Trophoblast cell (in vitro differentiated cells and primary cell): ENCODE measurements at regions not wholly inside any gene's neighbourhood (a gene's known extent, or its start where the extent isn't known, plus 50 kb on each side); places are given as distances from the start of the nearest gene placed in this dataset.

Experiments
- DNase-seq, 2 donors: peaks; one replicate each; pipeline ENCODE4 v3.0.0-alpha.2; 2016
- H2AFZ ChIP-seq: 2 replicates; pipeline ENCODE4 v1.6.1; 2013; ENCODE audit warnings: low read length, moderate library complexity, mild to moderate bottlenecking; ENCODE audit not compliant: insufficient read depth, poor library complexity
- H2AK5ac ChIP-seq: 2 replicates; pipeline ENCODE4 v1.6.1; 2013; ENCODE audit warnings: mild to moderate bottlenecking, low read length
- H2BK120ac ChIP-seq: 2 replicates; pipeline ENCODE4 v1.6.1; 2013; ENCODE audit warnings: low read length, mild to moderate bottlenecking, moderate library complexity; ENCODE audit not compliant: insufficient read depth, poor library complexity
- H2BK12ac ChIP-seq: 2 replicates; pipeline ENCODE4 v1.6.1; 2013; ENCODE audit warnings: mild to moderate bottlenecking, low read length, moderate library complexity
- H2BK5ac ChIP-seq: 2 replicates; pipeline ENCODE4 v1.6.1; 2013; ENCODE audit warnings: low read length, low read depth, moderate library complexity, mild to moderate bottlenecking; ENCODE audit not compliant: poor library complexity
- H3K14ac ChIP-seq: 2 replicates; pipeline ENCODE4 v1.6.1; 2013; ENCODE audit warnings: mild to moderate bottlenecking, low read length
- H3K18ac ChIP-seq: 2 replicates; pipeline ENCODE4 v1.6.1; 2013; ENCODE audit warnings: mild to moderate bottlenecking, low read length
- H3K23ac ChIP-seq: 2 replicates; pipeline ENCODE4 v1.6.1; 2013; ENCODE audit warnings: low read length
- H3K27ac ChIP-seq: 2 replicates; pipeline ENCODE4 v1.5.1; 2013; ENCODE audit warnings: low read depth, mild to moderate bottlenecking, inconsistent platforms, low read length, moderate library complexity
- H3K27me3 ChIP-seq: 2 replicates; pipeline ENCODE4 v1.6.1; 2013; ENCODE audit warnings: inconsistent platforms, mild to moderate bottlenecking, low read length, moderate library complexity; ENCODE audit not compliant: insufficient read depth
- H3K36me3 ChIP-seq, 2 experiments: 1 replicate in 1 of 2; 2 replicates in 1 of 2; pipeline ENCODE4 v1.6.1; 2013; ENCODE audit warnings: low read length in 2 of 2, mild to moderate bottlenecking in 2 of 2, moderate library complexity in 1 of 2; ENCODE audit not compliant: insufficient read depth in 2 of 2, control insufficient read depth in 1 of 2
- H3K4ac ChIP-seq: 2 replicates; pipeline ENCODE4 v1.6.1; 2013; ENCODE audit warnings: low read depth, mild to moderate bottlenecking, low read length, moderate library complexity
- H3K4me1 ChIP-seq, 2 experiments: 1 replicate in 1 of 2; 2 replicates in 1 of 2; pipeline ENCODE4 v1.6.1; 2013; ENCODE audit warnings: low read length in 2 of 2, mild to moderate bottlenecking in 2 of 2, moderate library complexity in 1 of 2; ENCODE audit not compliant: insufficient read depth in 2 of 2, control insufficient read depth in 1 of 2
- H3K4me2 ChIP-seq: 2 replicates; pipeline ENCODE4 v1.6.1; 2013; ENCODE audit warnings: inconsistent platforms, mild to moderate bottlenecking, low read length, moderate library complexity
- H3K4me3 ChIP-seq: 2 replicates; pipeline ENCODE4 v1.5.1; 2013; ENCODE audit warnings: mild to moderate bottlenecking, low read depth, low read length, inconsistent platforms
- H3K79me1 ChIP-seq: one replicate; pipeline ENCODE4 v1.6.1; 2013; ENCODE audit warnings: low read length
- H3K79me2 ChIP-seq: 2 replicates; pipeline ENCODE4 v1.6.1; 2013; ENCODE audit warnings: low read length, mild to moderate bottlenecking; ENCODE audit not compliant: control insufficient read depth, insufficient read depth, poor library complexity
- H3K9ac ChIP-seq: 2 replicates; pipeline ENCODE4 v1.6.1; 2013; ENCODE audit warnings: mild to moderate bottlenecking, low read length
- H3K9me3 ChIP-seq: 2 replicates; pipeline ENCODE4 v1.6.1; 2013; ENCODE audit warnings: low read depth, mild to moderate bottlenecking, control low read depth, inconsistent platforms, low read length; ENCODE audit not compliant: insufficient read depth
- H4K12ac ChIP-seq: 2 replicates; pipeline ENCODE4 v1.6.1; 2013; ENCODE audit warnings: low read depth, mild to moderate bottlenecking, low read length, moderate library complexity
- H4K8ac ChIP-seq: 2 replicates; pipeline ENCODE4 v1.6.1; 2013; ENCODE audit warnings: low read depth, mild to moderate bottlenecking, low read length, moderate library complexity
- H4K91ac ChIP-seq: one replicate; pipeline ENCODE4 v1.6.1; 2013; ENCODE audit warnings: low read depth, mild to moderate bottlenecking, low read length, moderate library complexity
- WGBS: extraction: QIAGEN DNeasy Blood & Tissue Kit; methylation state at CpG from one replicate; pipeline ENCODE4 v1.1.7; 2013; ENCODE audit warnings: missing lambda C conversion rate; ENCODE audit not compliant: insufficient read length, insufficient coverage; ENCODE audit errors: extremely low coverage; 5-methylcytosine and 5-hydroxymethylcytosine counted together

GRCh38 chr3:59128685-59129084 lies 78.9 kb upstream of the CFAP20DC start:
- Histone ChIP-seq H2BK5ac (no peak overlapping the region), H2AFZ (no peak overlapping the region), H3K27ac (no peak overlapping the region), H3K27me3 (no peaks in the 10 kb centered on the region), H3K79me1 (no peaks in the 10 kb centered on the region), H3K23ac (no peak overlapping the region), H3K4me3 (no peak overlapping the region), H3K79me2 (no peaks in the 10 kb centered on the region), H3K14ac (no peak overlapping the region), H2BK12ac (no peak overlapping the region), H3K9me3 (no peaks in the 10 kb centered on the region), H3K9ac (no peak overlapping the region), H3K18ac (no peak overlapping the region), H4K8ac (no peak overlapping the region), H3K36me3 (no peaks in the 10 kb centered on the region), H4K12ac (no peak overlapping the region), H4K91ac (no peak overlapping the region), H2BK120ac (no peak overlapping the region), H3K4me1 (no peaks in the 10 kb centered on the region), H3K4ac (no peak overlapping the region), H2AK5ac (no peak overlapping the region), H3K4me2 (no peak overlapping the region)
- DNase-seq: no peak
- WGBS: no CpG with 5 or more reads among the region's 3 CpGs

GRCh38 chr3:59127071-59127470 lies 77.2 kb upstream of the CFAP20DC start:
- Histone ChIP-seq H3K9me3 (no peaks in the 10 kb centered on the region), H2AK5ac (no peak overlapping the region), H3K27ac (no peak overlapping the region), H4K8ac (no peak overlapping the region), H2AFZ (no peak overlapping the region), H2BK120ac (no peak overlapping the region), H2BK5ac (no peak overlapping the region), H3K4me1 (no peaks in the 10 kb centered on the region), H3K9ac (no peak overlapping the region), H3K79me2 (no peaks in the 10 kb centered on the region), H3K4me3 (no peak overlapping the region), H3K18ac (no peak overlapping the region), H3K4me2 (no peak overlapping the region), H3K36me3 (no peaks in the 10 kb centered on the region), H4K91ac (no peak overlapping the region), H3K79me1 (no peaks in the 10 kb centered on the region), H3K27me3 (no peaks in the 10 kb centered on the region), H2BK12ac (no peak overlapping the region), H3K14ac (no peak overlapping the region), H3K23ac (no peak overlapping the region), H4K12ac (no peak overlapping the region), H3K4ac (no peak overlapping the region)
- no peak for DNase-seq

GRCh38 chr3:59126446-59126845 lies 76.6 kb upstream of the CFAP20DC start:
- Histone ChIP-seq H2BK12ac (no peak overlapping the region), H2AFZ (no peak overlapping the region), H3K4me1 (no peaks in the 10 kb centered on the region), H4K8ac (no peak overlapping the region), H2BK120ac (no peak overlapping the region), H3K79me1 (no peaks in the 10 kb centered on the region), H3K79me2 (no peaks in the 10 kb centered on the region), H3K18ac (no peak overlapping the region), H3K23ac (no peak overlapping the region), H3K4me3 (no peak overlapping the region), H3K27me3 (no peaks in the 10 kb centered on the region), H3K9me3 (no peaks in the 10 kb centered on the region), H3K4ac (no peak overlapping the region), H3K9ac (no peak overlapping the region), H3K27ac (no peak overlapping the region), H2BK5ac (no peak overlapping the region), H3K4me2 (no peak overlapping the region), H2AK5ac (no peak overlapping the region), H3K36me3 (no peaks in the 10 kb centered on the region), H4K91ac (no peak overlapping the region), H3K14ac (no peak overlapping the region), H4K12ac (no peak overlapping the region)
- no CpG with 5 or more reads among the region's 5 CpGs for WGBS
- no peak for DNase-seq

- no peaks in the 10 kb centered on the region for H3K9me3 ChIP-seq
- no peaks in the 10 kb centered on the region for H3K79me2 ChIP-seq
- H2BK120ac ChIP-seq: no peak overlapping the region
- H3K4ac ChIP-seq: no peak overlapping the region
- no peak overlapping the region for H3K4me2 ChIP-seq
- no peak overlapping the region for H3K27ac ChIP-seq
- H2BK5ac ChIP-seq: no peak overlapping the region
- H4K91ac ChIP-seq: no peak overlapping the region
- no peaks in the 10 kb centered on the region for H3K27me3 ChIP-seq
- H3K79me1 ChIP-seq: no peaks in the 10 kb centered on the region
- no peak overlapping the region for H2AFZ ChIP-seq
- no peak overlapping the region for H3K14ac ChIP-seq
- no peaks in the 10 kb centered on the region for H3K36me3 ChIP-seq
- H3K23ac ChIP-seq: no peak overlapping the region
- H3K9ac ChIP-seq: no peak overlapping the region
- H3K18ac ChIP-seq: no peak overlapping the region
- H3K4me3 ChIP-seq: no peak overlapping the region
- H2AK5ac ChIP-seq: no peak overlapping the region
- H4K8ac ChIP-seq: no peak overlapping the region
- DNase-seq: no peak
- no peak overlapping the region for H2BK12ac ChIP-seq
- H4K12ac ChIP-seq: no peak overlapping the region
- WGBS: no CpG with 5 or more reads among the region's 7 CpGs
- no peaks in the 10 kb centered on the region for H3K4me1 ChIP-seq
Measured at GRCh38 chr3:59121346-59122144, 71.7 kb upstream of the CFAP20DC start.
